MCF 10A (cell line): ENCODE measurements at regions not wholly inside any gene's neighbourhood (a gene's known extent, or its start where the extent isn't known, plus 50 kb on each side); places are given as distances from the start of the nearest gene placed in this dataset.

Experiments
- BruUV-seq: library from RNA; stranded (reverse); fragments of 400-500 nt; replicated peaks from 2 replicates; lab custom pipeline; 2021; lab: Mats Ljungman, UMichigan
- CTCF ChIA-PET: fragments of 300-600 bp; sonication (Branson Sonifier 250); formaldehyde crosslinking; extraction: SDS; loops from one replicate; lab custom pipeline; 2021; ENCODE audit warnings: antibody characterized with exemption, inconsistent platforms; lab: Yijun Ruan, JAX
- POLR2A ChIA-PET: fragments of 300-600, 350-650 bp; sonication (Branson Sonifier 250); formaldehyde crosslinking; extraction: SDS; loops from one replicate; lab custom pipeline; 2020; ENCODE audit warnings: antibody characterized with exemption, inconsistent platforms; lab: Yijun Ruan, JAX
- DNase-seq: peaks from one replicate; pipeline ENCODE4 v3.0.0-alpha.2; 2018; ENCODE audit not compliant: unreplicated experiment
- H3K27ac Mint-ChIP-seq: one replicate; pipeline ENCODE4 v1.8.0; 2022; ENCODE audit warnings: mild to moderate bottlenecking, low read depth, mixed read lengths; ENCODE audit not compliant: unreplicated experiment
- H3K27me3 Mint-ChIP-seq: one replicate; pipeline ENCODE4 v1.8.0; 2022; ENCODE audit warnings: mixed read lengths; ENCODE audit not compliant: insufficient read depth, unreplicated experiment
- H3K36me3 Mint-ChIP-seq: one replicate; pipeline ENCODE4 v1.8.0; 2022; ENCODE audit warnings: mild to moderate bottlenecking, moderate library complexity, mixed read lengths; ENCODE audit not compliant: insufficient read depth, unreplicated experiment
- H3K4me1 Mint-ChIP-seq: one replicate; pipeline ENCODE4 v1.8.0; 2022; ENCODE audit warnings: mixed read lengths; ENCODE audit not compliant: insufficient read depth, unreplicated experiment
- H3K4me3 Mint-ChIP-seq: one replicate; pipeline ENCODE4 v1.8.0; 2022; ENCODE audit warnings: mild to moderate bottlenecking, moderate library complexity, mixed read lengths; ENCODE audit not compliant: unreplicated experiment
- H3K9me3 Mint-ChIP-seq: one replicate; pipeline ENCODE4 v1.8.0; 2022; ENCODE audit warnings: mixed read lengths; ENCODE audit not compliant: unreplicated experiment
- CTCF ChIP-seq: fragments of 200-600 bp; IDR thresholded peaks from one replicate; pipeline ENCODE4 v1.8.0; 2022; ENCODE audit warnings: antibody characterized with exemption, mild to moderate bottlenecking; ENCODE audit not compliant: unreplicated experiment
- intact Hi-C: fragments of 100-400 bp; cut with micrococcal nuclease; formaldehyde crosslinking; loops from 2 replicates; pipeline ENCODE4 v1.14.1; 2022

GRCh38 chr18:980586-980985 lies 75.9 kb downstream of the ADCYAP1 start:
- CTCF ChIA-PET, result interaction anchor here (0.9 to 1.5 kb wide), 2 partner anchors 8 to 18 kb away, joined by 3 to 6 read pairs; no protein-coding TSS in a partner anchor
- no TSS peak for BruUV-seq
- Mint-ChIP-seq H3K4me3 (no peak overlapping the region), H3K36me3 (no peaks in the 10 kb centered on the region), H3K27me3 (no peaks in the 10 kb centered on the region), H3K27ac (no peak overlapping the region), H3K4me1 (no peaks in the 10 kb centered on the region), H3K9me3 (peaks cover 15% of the 10 kb centered on the region)
- DNase-seq, result no peak
- intact Hi-C loops, result no loop called here
- no peak for TF ChIP-seq CTCF
- POLR2A ChIA-PET, result no interaction called here

GRCh38 chr18:984004-984403 lies 79.3 kb downstream of the ADCYAP1 start:
- CTCF ChIA-PET, result interaction anchor here (0.7 kb wide), 1 partner anchor 19 kb away, joined by 4 read pairs; no protein-coding TSS in a partner anchor
- intact Hi-C loops, result no loop called here
- DNase-seq, result no peak
- no peak for TF ChIP-seq CTCF
- Mint-ChIP-seq H3K4me1 (no peaks in the 10 kb centered on the region), H3K27me3 (no peaks in the 10 kb centered on the region), H3K36me3 (no peaks in the 10 kb centered on the region), H3K9me3 (peaks cover under 1% of the 10 kb centered on the region), H3K4me3 (no peak overlapping the region), H3K27ac (no peak overlapping the region)
- POLR2A ChIA-PET, result no interaction called here
- no TSS peak for BruUV-seq

- H3K4me3 Mint-ChIP-seq, result no peak overlapping the region
- intact Hi-C loops, result no loop called here
Measured at GRCh38 chr18:985212-985661, 80.6 kb downstream of the ADCYAP1 start.

GRCh38 chr18:986051-986450 lies 81.4 kb downstream of the ADCYAP1 start:
- no peak for TF ChIP-seq CTCF
- no peak overlapping the region for H3K27ac Mint-ChIP-seq
- H3K9me3 Mint-ChIP-seq, result no peaks in the 10 kb centered on the region
- no peak overlapping the region for H3K4me3 Mint-ChIP-seq
- no peak for DNase-seq
- BruUV-seq, result no TSS peak
- no peaks in the 10 kb centered on the region for H3K36me3 Mint-ChIP-seq
- intact Hi-C loops, result no loop called here
- no peaks in the 10 kb centered on the region for H3K27me3 Mint-ChIP-seq
- ChIA-PET POLR2A (no interaction called here), CTCF (interaction anchor here (1.1 kb wide), 1 partner anchor 24 kb away, joined by 6 read pairs; no protein-coding TSS in a partner anchor)
- no peaks in the 10 kb centered on the region for H3K4me1 Mint-ChIP-seq

More at GRCh38 chr18:985212-985661, 80.6 kb downstream of the ADCYAP1 start:
- CTCF ChIA-PET, result interaction anchor here (1.1 kb wide), 1 partner anchor 24 kb away, joined by 6 read pairs; no protein-coding TSS in a partner anchor
- H3K27me3 Mint-ChIP-seq, result no peaks in the 10 kb centered on the region
- no TSS peak for BruUV-seq
- no peaks in the 10 kb centered on the region for H3K9me3 Mint-ChIP-seq
- no peak overlapping the region for H3K27ac Mint-ChIP-seq
- H3K36me3 Mint-ChIP-seq, result no peaks in the 10 kb centered on the region
- no peaks in the 10 kb centered on the region for H3K4me1 Mint-ChIP-seq
- POLR2A ChIA-PET, result no interaction called here
- DNase-seq, result no peak
- TF ChIP-seq CTCF, result no peak
